Fibroblast of peridontal ligament (primary cell): ENCODE measurements at regions not wholly inside any gene's neighbourhood (a gene's known extent, or its start where the extent isn't known, plus 50 kb on each side); places are given as distances from the start of the nearest gene placed in this dataset.
"Not testable (repeated sequence)": the region's sequence is repeated elsewhere in the genome, so short reads cannot be mapped to it uniquely, and the experiment has no call there.

Experiments used
- DNase-seq: peaks from one replicate; pipeline ENCODE4 v3.0.0-alpha.2; 2010; ENCODE audit errors: extremely low read depth

DNA sequence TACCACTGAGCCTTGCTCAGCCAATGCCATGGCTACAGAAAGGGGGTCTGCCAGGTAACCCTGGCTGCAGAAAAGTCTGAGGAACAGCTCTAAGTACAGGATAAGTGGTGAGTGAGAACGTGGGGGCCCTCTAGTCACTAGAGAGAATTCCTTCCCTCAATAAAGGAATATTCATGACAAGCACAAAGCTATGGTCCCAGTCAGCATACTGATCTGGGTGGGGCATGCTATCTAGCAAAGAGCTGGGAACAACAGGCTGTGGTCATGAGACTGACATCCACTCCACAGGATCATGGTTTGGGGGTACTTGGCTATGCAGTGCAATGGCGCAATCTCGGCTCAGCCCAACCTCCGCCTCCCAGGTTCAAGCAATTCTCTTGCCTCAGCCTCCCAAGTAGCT, 140.4 kb downstream of the MTHFS start:
- no peak for DNase-seq

- DNase-seq, result no peak
These were observed 131.7 kb downstream of the MTHFS start for GRCh38 chr15:79765081-79765480.

DNA sequence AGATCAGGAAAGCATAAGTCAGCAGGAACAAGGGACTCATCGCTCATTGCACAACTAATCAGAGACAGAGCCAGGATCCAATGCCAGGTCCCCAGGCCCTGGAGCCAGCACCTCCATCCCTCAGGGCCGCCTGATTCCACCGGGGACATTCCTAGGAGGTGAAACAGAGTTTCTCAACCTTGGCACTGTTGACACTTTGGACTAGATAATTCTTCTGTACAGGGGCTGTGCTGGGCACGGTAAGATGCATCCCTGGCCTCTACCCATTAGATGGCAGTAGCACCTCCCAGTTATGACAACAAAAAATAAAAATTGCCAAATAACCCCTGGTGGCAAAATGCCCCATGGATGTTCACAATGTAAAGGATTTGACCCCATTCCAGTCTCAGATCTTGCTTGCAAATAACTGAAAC, 127.7 kb downstream of the MTHFS start:
- DNase-seq, result no peak

DNA sequence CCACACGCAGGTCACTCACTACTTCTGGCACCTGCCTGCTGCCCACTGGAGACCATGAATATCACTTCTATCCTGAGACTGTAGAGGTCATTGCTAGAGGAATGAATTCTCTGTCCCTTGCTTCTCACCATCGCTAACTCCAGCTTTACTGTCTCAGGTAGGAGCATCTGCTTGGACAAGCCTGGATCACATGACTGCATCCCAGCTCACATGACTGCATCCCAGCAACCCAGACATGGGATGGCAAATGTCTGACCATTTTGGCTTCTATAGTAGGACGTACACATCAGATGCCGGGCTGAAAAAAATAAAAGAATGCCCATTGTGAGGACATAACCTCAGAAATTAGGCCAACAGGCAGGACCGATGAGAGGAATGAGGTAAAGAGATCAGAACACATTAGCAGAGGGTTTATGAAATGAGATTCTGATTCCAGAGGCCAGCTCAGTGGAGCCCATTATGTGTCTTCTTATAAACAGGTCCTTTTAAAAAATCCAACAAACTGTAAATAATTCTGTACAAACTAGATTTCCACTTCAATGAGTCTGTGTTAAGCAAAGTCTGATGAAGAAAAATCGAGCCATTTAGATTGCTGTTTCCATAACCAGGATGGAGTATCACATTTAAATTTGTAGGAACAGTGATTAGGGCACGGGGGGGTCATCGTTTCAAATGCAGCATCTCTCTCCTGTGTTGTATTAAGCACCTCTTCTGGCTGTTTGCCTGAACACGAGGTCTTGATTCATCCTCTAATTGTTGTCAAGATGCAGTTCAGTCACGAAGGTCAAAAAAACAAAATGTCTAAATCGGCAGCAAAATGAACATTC, 126.7 kb downstream of the MTHFS start:
- no peak for DNase-seq

DNA sequence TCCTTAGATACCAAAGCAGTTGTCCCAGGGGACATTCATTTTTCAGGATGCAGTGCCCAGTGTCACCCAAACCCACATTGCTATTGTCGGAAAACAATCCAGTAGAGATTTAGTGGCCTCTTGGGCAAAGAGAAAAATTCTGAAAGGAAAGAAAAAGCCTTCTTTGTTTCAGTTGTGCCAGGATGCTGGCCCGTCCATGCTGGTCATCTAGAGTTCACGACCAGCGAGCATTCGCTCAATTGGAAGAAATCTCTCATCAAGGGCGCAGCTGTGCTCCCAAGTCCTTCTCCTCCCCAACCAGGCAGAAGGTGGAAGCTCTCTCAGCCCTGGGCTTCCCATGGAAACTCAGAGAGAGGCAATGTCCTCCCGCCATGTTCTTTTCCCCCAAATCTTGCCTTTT, 123.7 kb downstream of the MTHFS start:
- DNase-seq, result no peak

DNA sequence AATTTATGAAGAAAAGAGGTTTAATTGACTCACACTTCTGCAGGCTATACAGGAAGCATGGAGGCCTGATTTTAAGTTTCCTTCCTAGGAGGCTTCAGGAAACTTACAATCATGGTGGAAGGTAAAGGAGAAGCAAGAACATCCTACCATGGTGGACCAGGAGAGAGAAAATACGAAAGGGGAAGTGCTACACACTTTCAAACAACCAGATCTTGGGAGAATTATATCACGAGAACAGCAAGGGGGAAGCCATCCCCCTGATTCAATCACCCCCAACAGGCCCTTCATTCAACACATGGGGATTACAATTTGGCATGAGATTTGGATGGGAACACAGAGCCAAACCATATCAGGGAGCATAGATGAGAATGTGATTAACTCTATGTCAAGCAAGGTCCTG, 121.0 kb downstream of the MTHFS start:
- DNase-seq, result no peak

GRCh38 chr15:79777916-79778315, 118.9 kb downstream of the MTHFS start:
- no peak for DNase-seq

GRCh38 chr15:79778378-79778990, 118.3 kb downstream of the MTHFS start:
- DNase-seq, result no peak

GRCh38 chr15:79779746-79780145, 117.1 kb downstream of the MTHFS start:
- no peak for DNase-seq

- DNase-seq, result not testable (repeated sequence)
These were observed 114.5 kb downstream of the MTHFS start for GRCh38 chr15:79782307-79782706.
